ENCODE measurements at regions not wholly inside any gene's neighbourhood (a gene's known extent, or its start where the extent isn't known, plus 50 kb on each side); places are given as distances from the start of the nearest gene placed in this dataset.
"Not testable (repeated sequence)": the region's sequence is repeated elsewhere in the genome, so short reads cannot be mapped to it uniquely, and the experiment has no call there.

- TF ChIP-seq CTCF, EZH2phosphoT487 (IDR thresholded peaks at IDR 0.05; ENCODE audit: low read length): not testable (repeated sequence)
Measured at GRCh38 chr9:11704198-11704597, 989.0 kb upstream of the TYRP1 start.

All from MM.1S (cell line).